Right atrium auricular region (tissue), 2 donors: ENCODE measurements at regions not wholly inside any gene's neighbourhood (a gene's known extent, or its start where the extent isn't known, plus 50 kb on each side); places are given as distances from the start of the nearest gene placed in this dataset.

Experiments used
- DNase-seq: peaks from one replicate; pipeline ENCODE4 v3.0.0-alpha.2; 2019; ENCODE audit warnings: low spot score
- H3K27ac ChIP-seq, 2 donors: fragments of 200-600 bp; sonication (generic); 1 replicate in 1 of 2; 2 replicates in 1 of 2; pipeline ENCODE4 v1.5.1; 2016 to 2019
- H3K27me3 ChIP-seq, 2 donors: fragments of 200-600 bp; sonication (generic); one replicate each; pipeline versions ENCODE4 v1.5.1 to v1.6.0; 2017 to 2019
- H3K36me3 ChIP-seq: fragments of 200-600 bp; sonication (generic); one replicate; pipeline ENCODE4 v1.5.1; 2016
- H3K4me1 ChIP-seq, 2 donors: fragments of 200-600 bp; sonication (generic); one replicate each; pipeline versions ENCODE4 v1.5.1 to v1.6.0; 2017 to 2019
- H3K4me3 ChIP-seq, 2 donors: fragments of 200-600 bp; sonication (generic); 1 replicate in 1 of 2; 2 replicates in 1 of 2; pipeline ENCODE4 v1.5.1; 2017 to 2019; ENCODE audit warnings: mild to moderate bottlenecking in 1 of 2, moderate library complexity in 1 of 2
- H3K9me3 ChIP-seq, 2 donors: fragments of 200-600 bp; sonication (generic); one replicate each; pipeline ENCODE4 v1.5.1; 2019
- TF ChIP-seq, protein P1 (sequence below), 2 donors: fragments of 200-600 bp; sonication (generic); IDR thresholded peaks; one replicate each; pipeline ENCODE4 v1.5.1; 2019; ENCODE audit warnings: antibody characterized with exemption in 2 of 2

DNA sequence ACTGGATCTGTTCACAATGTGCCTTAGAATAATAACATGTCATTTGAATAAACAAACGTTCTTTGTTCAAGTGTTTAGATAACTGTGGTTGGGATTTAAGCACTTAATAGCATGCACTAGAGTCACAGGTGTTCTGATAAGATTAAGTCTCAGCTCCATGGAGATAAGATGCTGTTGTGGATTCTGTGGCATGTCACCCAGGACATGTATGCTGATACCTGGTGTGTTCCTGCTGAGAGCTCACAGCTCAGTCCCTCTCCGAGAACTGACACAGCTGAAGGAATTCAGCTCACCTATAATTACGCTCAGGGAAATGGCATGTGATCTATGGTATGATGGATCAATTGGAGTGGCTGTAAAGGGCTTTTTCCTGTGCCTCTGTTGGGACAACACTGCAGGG, 75.4 kb upstream of the ST6GAL2 start:
- Histone ChIP-seq H3K4me3 (no peak overlapping the region), H3K4me1 (peaks cover 0 to 6% of the 10 kb centered on the region in 2 donors)
- DNase-seq = no peak

DNA sequence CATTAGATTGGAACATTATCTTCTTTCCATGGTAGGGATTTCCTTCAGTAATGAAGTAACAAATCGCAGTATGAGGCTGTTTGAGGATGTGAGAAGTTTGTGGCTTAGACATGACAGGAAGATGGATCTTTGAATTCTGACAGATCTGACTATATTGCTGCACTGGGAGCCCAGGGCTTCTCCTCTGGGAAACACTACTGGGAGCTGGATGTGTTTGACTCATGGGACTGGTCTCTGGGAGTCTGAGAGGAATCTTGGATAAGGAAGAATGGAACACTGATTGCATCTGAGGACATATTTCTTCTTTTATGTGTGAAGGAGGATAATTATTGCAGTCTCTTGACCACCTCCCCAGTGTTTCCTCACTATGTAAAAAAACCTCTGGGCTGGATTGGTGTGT, 77.2 kb upstream of the ST6GAL2 start:
- Histone ChIP-seq H3K27ac (no peak overlapping the region), H3K4me3 (no peak overlapping the region), H3K9me3 (no peaks in the 10 kb centered on the region), H3K27me3 (no peaks in the 10 kb centered on the region), H3K36me3 (no peaks in the 10 kb centered on the region), H3K4me1 (peaks cover 0 to 6% of the 10 kb centered on the region in 2 donors)
- TF ChIP-seq, protein P1, sequence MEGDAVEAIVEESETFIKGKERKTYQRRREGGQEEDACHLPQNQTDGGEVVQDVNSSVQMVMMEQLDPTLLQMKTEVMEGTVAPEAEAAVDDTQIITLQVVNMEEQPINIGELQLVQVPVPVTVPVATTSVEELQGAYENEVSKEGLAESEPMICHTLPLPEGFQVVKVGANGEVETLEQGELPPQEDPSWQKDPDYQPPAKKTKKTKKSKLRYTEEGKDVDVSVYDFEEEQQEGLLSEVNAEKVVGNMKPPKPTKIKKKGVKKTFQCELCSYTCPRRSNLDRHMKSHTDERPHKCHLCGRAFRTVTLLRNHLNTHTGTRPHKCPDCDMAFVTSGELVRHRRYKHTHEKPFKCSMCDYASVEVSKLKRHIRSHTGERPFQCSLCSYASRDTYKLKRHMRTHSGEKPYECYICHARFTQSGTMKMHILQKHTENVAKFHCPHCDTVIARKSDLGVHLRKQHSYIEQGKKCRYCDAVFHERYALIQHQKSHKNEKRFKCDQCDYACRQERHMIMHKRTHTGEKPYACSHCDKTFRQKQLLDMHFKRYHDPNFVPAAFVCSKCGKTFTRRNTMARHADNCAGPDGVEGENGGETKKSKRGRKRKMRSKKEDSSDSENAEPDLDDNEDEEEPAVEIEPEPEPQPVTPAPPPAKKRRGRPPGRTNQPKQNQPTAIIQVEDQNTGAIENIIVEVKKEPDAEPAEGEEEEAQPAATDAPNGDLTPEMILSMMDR (IDR thresholded peaks at IDR 0.05) = no peak
- DNase-seq = no peak

More for the DNA sequence above, 75.4 kb upstream of the ST6GAL2 start:
- TF ChIP-seq, protein P1 (IDR thresholded peaks at IDR 0.05) = no peak
- Histone ChIP-seq H3K27ac (no peak overlapping the region), H3K27me3 (no peaks in the 10 kb centered on the region), H3K36me3 (no peaks in the 10 kb centered on the region), H3K9me3 (no peaks in the 10 kb centered on the region)

DNA sequence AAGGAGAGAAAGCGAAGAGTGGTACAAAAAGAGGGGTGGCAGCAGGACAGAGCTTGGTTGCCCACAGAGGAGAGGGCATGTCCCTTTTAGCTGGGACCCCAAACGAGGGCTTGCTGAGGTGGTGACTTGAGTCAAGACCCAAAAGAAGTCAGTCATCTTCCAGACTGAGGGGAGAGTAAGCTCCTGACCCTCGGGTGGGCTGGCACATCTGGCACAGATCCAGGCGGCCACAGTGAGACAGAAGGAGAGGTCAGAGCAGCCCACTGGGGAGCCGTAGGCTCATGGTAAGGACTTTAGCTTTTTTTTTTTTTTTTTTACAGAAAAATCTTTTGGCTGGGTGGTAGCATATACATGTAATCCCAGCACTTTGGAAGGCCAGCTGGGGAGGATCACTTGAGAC, 77.9 kb upstream of the ST6GAL2 start:
- Histone ChIP-seq H3K4me3 (no peak overlapping the region), H3K9me3 (no peaks in the 10 kb centered on the region), H3K36me3 (no peaks in the 10 kb centered on the region), H3K4me1 (peaks cover 0 to 6% of the 10 kb centered on the region in 2 donors), H3K27me3 (no peaks in the 10 kb centered on the region), H3K27ac (no peak overlapping the region)
- TF ChIP-seq, protein P1 (IDR thresholded peaks at IDR 0.05) = no peak
- no peak for DNase-seq

GRCh38 chr2:106965611-106966010, 79.6 kb upstream of the ST6GAL2 start:
- TF ChIP-seq, protein P1 (IDR thresholded peaks at IDR 0.05) = no peak
- H3K9me3 ChIP-seq = no peaks in the 10 kb centered on the region
- H3K36me3 ChIP-seq = no peaks in the 10 kb centered on the region
- DNase-seq = no peak
- no peak overlapping the region for H3K4me3 ChIP-seq
- no peaks in the 10 kb centered on the region for H3K27me3 ChIP-seq
- H3K27ac ChIP-seq = no peak overlapping the region
- no peaks in the 10 kb centered on the region for H3K4me1 ChIP-seq

GRCh38 chr2:106969777-106970176, 83.8 kb upstream of the ST6GAL2 start:
- DNase-seq = no peak
- H3K27me3 ChIP-seq = no peaks in the 10 kb centered on the region
- no peaks in the 10 kb centered on the region for H3K36me3 ChIP-seq
- H3K4me1 ChIP-seq = no peaks in the 10 kb centered on the region
- H3K9me3 ChIP-seq = no peaks in the 10 kb centered on the region
- TF ChIP-seq, protein P1 (IDR thresholded peaks at IDR 0.05) = no peak
- H3K27ac ChIP-seq = no peak overlapping the region
- H3K4me3 ChIP-seq = no peak overlapping the region

DNA sequence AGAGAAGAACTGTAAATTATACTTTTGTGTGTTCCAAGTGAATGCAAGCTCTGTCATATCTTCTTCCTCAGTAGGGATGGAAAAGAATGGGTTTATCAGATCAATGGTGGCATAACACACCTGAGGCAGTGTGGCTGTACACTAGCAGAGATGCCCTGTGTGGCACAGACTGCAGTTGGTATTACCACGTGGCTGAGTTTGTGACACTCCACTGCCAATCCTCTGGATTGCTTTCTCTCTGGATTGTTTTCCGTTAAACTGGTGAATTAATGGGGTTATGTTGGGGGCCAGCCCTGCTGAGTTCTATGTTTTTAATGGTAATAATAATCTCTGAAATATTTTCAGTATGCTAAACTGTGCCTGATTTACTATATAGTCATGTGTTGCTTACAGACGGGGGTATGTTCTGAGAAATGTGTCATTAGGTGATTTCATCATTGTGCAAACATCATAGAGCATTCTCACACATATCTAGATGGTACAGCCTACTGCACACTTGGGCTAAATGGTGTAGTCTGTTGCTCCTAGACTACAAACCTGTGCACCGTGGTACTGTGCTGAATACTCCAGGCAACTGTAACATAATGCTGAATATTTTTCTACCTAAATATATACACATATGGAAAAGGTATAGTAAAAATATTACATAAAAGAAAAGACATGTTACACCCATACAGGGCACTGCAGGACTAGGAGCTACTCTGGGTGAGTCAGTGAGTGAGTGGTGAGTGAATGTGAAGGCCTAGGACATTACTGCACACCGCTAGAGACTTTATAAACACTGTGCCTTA, 84.7 kb upstream of the ST6GAL2 start:
- H3K4me1 ChIP-seq = no peaks in the 10 kb centered on the region
- no peak for DNase-seq
- H3K27me3 ChIP-seq = no peaks in the 10 kb centered on the region
- TF ChIP-seq, protein P1 (IDR thresholded peaks at IDR 0.05) = no peak
- H3K36me3 ChIP-seq = no peaks in the 10 kb centered on the region
- H3K4me3 ChIP-seq = no peak overlapping the region
- no peak overlapping the region for H3K27ac ChIP-seq
- H3K9me3 ChIP-seq = no peaks in the 10 kb centered on the region
